Lung (tissue), 11 donors: ENCODE measurements at regions not wholly inside any gene's neighbourhood (a gene's known extent, or its start where the extent isn't known, plus 50 kb on each side); places are given as distances from the start of the nearest gene placed in this dataset.
"Not testable (repeated sequence)": the region's sequence is repeated elsewhere in the genome, so short reads cannot be mapped to it uniquely, and the experiment has no call there.

Source experiments
- ATAC-seq: fragments of 200-7000 bp; cut with Tn5 transposase; one replicate; pipeline ENCODE4 v1.9.1; 2020; ENCODE audit warnings: moderate number of reproducible peaks; ENCODE audit not compliant: insufficient read depth, low FRiP score
- DNase-seq, 3 donors: peaks; one replicate each; pipeline ENCODE4 v3.0.0-alpha.2; 2013 to 2017
- H3K27ac ChIP-seq, 2 donors: one replicate each; pipeline ENCODE4 v1.5.1; 2013; ENCODE audit warnings: mild to moderate bottlenecking in 2 of 2, moderate library complexity in 2 of 2, control low read depth in 1 of 2, inconsistent platforms in 1 of 2, low read depth in 1 of 2, low read length in 1 of 2
- H3K27me3 ChIP-seq, 3 donors: one replicate each; pipeline ENCODE4 v1.5.1; 2013; ENCODE audit warnings: low read length in 2 of 3; ENCODE audit not compliant: control insufficient read depth in 3 of 3, insufficient read depth in 3 of 3
- H3K36me3 ChIP-seq, 4 donors: one replicate each; pipeline ENCODE4 v1.5.1; 2013; ENCODE audit warnings: low read length in 4 of 4, mild to moderate bottlenecking in 1 of 4, moderate library complexity in 1 of 4; ENCODE audit not compliant: control insufficient read depth in 4 of 4, insufficient read depth in 4 of 4
- H3K4me1 ChIP-seq, 5 donors: one replicate each; pipeline ENCODE4 v1.5.1; 2013; ENCODE audit warnings: low read length in 5 of 5, mild to moderate bottlenecking in 2 of 5, moderate library complexity in 1 of 5; ENCODE audit not compliant: control insufficient read depth in 5 of 5, insufficient read depth in 5 of 5
- H3K4me3 ChIP-seq: one replicate; pipeline ENCODE4 v1.5.1; 2013; ENCODE audit warnings: mild to moderate bottlenecking, control low read depth, moderate library complexity
- H3K9ac ChIP-seq, 2 donors: one replicate each; pipeline ENCODE4 v1.5.1; 2013; ENCODE audit warnings: low read length in 2 of 2, control low read depth in 1 of 2; ENCODE audit not compliant: insufficient read depth in 1 of 2
- H3K9me3 ChIP-seq, 4 donors: one replicate each; pipeline ENCODE4 v1.5.1; 2013; ENCODE audit warnings: low read length in 3 of 4, mild to moderate bottlenecking in 1 of 4, moderate library complexity in 1 of 4; ENCODE audit not compliant: control insufficient read depth in 4 of 4, insufficient read depth in 3 of 4
- CTCF ChIP-seq: IDR thresholded peaks from 2 replicates; pipeline ENCODE4 v1.5.1; 2012; ENCODE audit warnings: mild to moderate bottlenecking; ENCODE audit errors: control extremely low read depth, extremely low read depth
- WGBS, 2 donors: extraction: QIAGEN DNeasy Blood & Tissue Kit; methylation state at CpG; one replicate each; pipeline ENCODE4 v1.1.7; 2013; 5-methylcytosine and 5-hydroxymethylcytosine counted together
- donor health status: control.
- donor health status: control.
- donor health status: Bipolar disorder and iron deficiency.
- donor health status: healthy.
- donor health status: DM: yes; HTN: yes; CAD: no.

- Histone ChIP-seq H3K27me3 (peaks cover 0 to 4% (median 2%) of the 10 kb centered on the region in 3 donors), H3K4me1 (no peaks in the 10 kb centered on the region), H3K27ac (no peak overlapping the region), H3K36me3 (no peaks in the 10 kb centered on the region), H3K4me3 (no peak overlapping the region), H3K9ac (no peak overlapping the region), H3K9me3 (no peaks in the 10 kb centered on the region)
- no peak for TF ChIP-seq CTCF
- no peak for ATAC-seq
- DNase-seq = no peak
- WGBS, 2 donors = 84 to 94% methylated on average over 4 of the region's 4 CpGs
Observed at GRCh38 chr2:65931056-65931455, 498.7 kb upstream of the SPRED2 start.

- Histone ChIP-seq H3K4me1 (no peaks in the 10 kb centered on the region), H3K36me3 (no peaks in the 10 kb centered on the region), H3K9me3 (no peaks in the 10 kb centered on the region), H3K4me3 (no peak overlapping the region), H3K9ac (no peak overlapping the region), H3K27me3 (peaks cover 0 to 4% (median 2%) of the 10 kb centered on the region in 3 donors), H3K27ac (no peak overlapping the region)
- no peak for TF ChIP-seq CTCF
- ATAC-seq = no peak
- no peak for DNase-seq
- WGBS, 2 donors = 96 to 99% methylated on average over 4 of the region's 4 CpGs
Observed at GRCh38 chr2:65930259-65930658, 497.9 kb upstream of the SPRED2 start.

- not testable (repeated sequence) for DNase-seq, H3K36me3 ChIP-seq, H3K4me3 ChIP-seq, H3K27me3 ChIP-seq, H3K27ac ChIP-seq, H3K9ac ChIP-seq, H3K4me1 ChIP-seq, ATAC-seq, H3K9me3 ChIP-seq
- WGBS, 2 donors = 74 to 91% methylated on average over 7 to 9 of the region's 10 CpGs
Observed at GRCh38 chr2:65929664-65930063, 497.3 kb upstream of the SPRED2 start.

GRCh38 chr2:65922794-65923193 is 490.4 kb upstream of the SPRED2 start:
- DNase-seq = peak; percentile 20 to 82 (median 67)
- Histone ChIP-seq H3K9ac (no peak overlapping the region), H3K9me3 (no peaks in the 10 kb centered on the region), H3K4me3 (no peak overlapping the region), H3K4me1 (peaks cover 0 to 8% (median 0%) of the 10 kb centered on the region in 5 donors), H3K27me3 (no peaks in the 10 kb centered on the region), H3K36me3 (no peaks in the 10 kb centered on the region), H3K27ac (no peak overlapping the region)
- ATAC-seq = peak; percentile 70
- TF ChIP-seq CTCF = no peak
- 8 to 11% methylated on average over 4 of the region's 4 CpGs for WGBS, 2 donors
